ENCODE measurements at regions not wholly inside any gene's neighbourhood (a gene's known extent, or its start where the extent isn't known, plus 50 kb on each side); places are given as distances from the start of the nearest gene placed in this dataset.

DNA sequence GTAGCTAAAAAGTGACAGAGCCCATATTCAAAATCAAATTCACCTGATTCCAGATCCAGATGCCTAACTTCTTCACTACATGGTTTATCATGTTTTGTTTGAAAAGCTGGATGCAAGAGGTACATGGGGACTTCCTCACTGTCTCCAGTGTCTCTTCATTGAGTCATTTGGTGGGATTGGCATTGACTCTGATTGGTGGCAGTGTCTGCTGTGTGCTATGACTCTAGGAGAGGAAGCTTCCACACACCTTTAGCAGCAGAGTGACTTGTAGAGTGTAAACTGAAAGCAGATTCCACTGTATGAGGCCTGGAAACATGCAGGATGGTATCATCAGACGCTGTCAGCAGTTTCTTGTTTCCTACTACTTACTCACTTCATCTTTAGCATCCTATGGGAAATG is 250.9 kb upstream of the SEMA6A start:
- Histone ChIP-seq H3K4me3 (ENCODE audit: low read length in 2 of 2) (no peak overlapping the region), H3K9me3 (ENCODE audit: control insufficient read depth in 2 of 2, insufficient read depth in 1 of 2, low read length in 1 of 2) (no peaks in the 10 kb centered on the region), H3K36me3 (ENCODE audit: control insufficient read depth in 2 of 2, insufficient read depth in 2 of 2, low read length in 1 of 2) (no peaks in the 10 kb centered on the region), H3K27me3 (ENCODE audit: control insufficient read depth in 2 of 2, insufficient read depth in 1 of 2, low read length in 1 of 2) (no peaks in the 10 kb centered on the region), H3K4me1 (ENCODE audit: control insufficient read depth in 2 of 2, insufficient read depth in 2 of 2, low read length in 2 of 2) (no peaks in the 10 kb centered on the region), H3K27ac (ENCODE audit: low read depth in 1 of 2, low read length in 1 of 2) (no peak overlapping the region)
- no peak for DNase-seq (ENCODE audit: low read depth in 6 of 9, low spot score in 9 of 9)
- WGBS = 83% methylated on average over 1 of the region's 1 CpG

DNA sequence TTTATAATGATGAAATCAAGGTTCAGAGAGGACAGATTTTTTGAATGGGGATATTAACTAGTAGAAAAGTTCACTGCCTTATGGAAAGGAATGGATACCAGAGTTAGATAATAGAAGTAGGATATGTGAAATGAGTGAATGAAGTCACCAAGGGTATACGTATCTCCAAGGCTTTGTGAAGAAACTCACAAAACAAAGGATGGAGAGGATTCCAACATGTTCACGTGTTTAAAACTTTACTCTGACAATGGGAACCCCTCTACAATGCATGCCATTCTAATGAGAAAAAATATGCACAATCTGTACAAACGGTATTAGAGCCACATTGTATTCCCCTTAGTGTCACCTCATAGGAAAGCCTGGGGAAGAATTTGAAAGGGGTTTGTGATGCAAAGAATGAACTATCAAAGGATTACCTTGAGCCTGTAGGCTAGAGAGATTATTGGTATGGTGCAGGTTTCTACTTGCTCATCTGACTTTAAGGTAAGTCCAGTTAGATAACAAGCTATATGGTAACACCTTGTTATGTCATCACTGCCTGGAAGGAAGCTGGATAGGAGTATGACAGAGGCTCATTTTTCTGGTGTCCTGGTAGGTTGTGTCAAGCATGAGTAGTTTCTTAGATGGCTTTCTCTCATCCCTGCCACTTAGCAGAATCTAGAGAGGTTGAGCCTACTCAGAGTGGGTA is 250.3 kb upstream of the SEMA6A start:
- no peaks in the 10 kb centered on the region for H3K9me3 ChIP-seq (ENCODE audit: control insufficient read depth in 2 of 2, insufficient read depth in 1 of 2, low read length in 1 of 2)
- H3K4me1 ChIP-seq (ENCODE audit: control insufficient read depth in 2 of 2, insufficient read depth in 2 of 2, low read length in 2 of 2) = no peaks in the 10 kb centered on the region
- H3K27me3 ChIP-seq (ENCODE audit: control insufficient read depth in 2 of 2, insufficient read depth in 1 of 2, low read length in 1 of 2) = no peaks in the 10 kb centered on the region
- H3K4me3 ChIP-seq (ENCODE audit: low read length in 2 of 2) = no peak overlapping the region
- no peaks in the 10 kb centered on the region for H3K36me3 ChIP-seq (ENCODE audit: control insufficient read depth in 2 of 2, insufficient read depth in 2 of 2, low read length in 1 of 2)
- no peak for DNase-seq (ENCODE audit: low read depth in 6 of 9, low spot score in 9 of 9)
- 77% methylated on average over 3 of the region's 3 CpGs for WGBS
- H3K27ac ChIP-seq (ENCODE audit: low read depth in 1 of 2, low read length in 1 of 2) = no peak overlapping the region

DNA sequence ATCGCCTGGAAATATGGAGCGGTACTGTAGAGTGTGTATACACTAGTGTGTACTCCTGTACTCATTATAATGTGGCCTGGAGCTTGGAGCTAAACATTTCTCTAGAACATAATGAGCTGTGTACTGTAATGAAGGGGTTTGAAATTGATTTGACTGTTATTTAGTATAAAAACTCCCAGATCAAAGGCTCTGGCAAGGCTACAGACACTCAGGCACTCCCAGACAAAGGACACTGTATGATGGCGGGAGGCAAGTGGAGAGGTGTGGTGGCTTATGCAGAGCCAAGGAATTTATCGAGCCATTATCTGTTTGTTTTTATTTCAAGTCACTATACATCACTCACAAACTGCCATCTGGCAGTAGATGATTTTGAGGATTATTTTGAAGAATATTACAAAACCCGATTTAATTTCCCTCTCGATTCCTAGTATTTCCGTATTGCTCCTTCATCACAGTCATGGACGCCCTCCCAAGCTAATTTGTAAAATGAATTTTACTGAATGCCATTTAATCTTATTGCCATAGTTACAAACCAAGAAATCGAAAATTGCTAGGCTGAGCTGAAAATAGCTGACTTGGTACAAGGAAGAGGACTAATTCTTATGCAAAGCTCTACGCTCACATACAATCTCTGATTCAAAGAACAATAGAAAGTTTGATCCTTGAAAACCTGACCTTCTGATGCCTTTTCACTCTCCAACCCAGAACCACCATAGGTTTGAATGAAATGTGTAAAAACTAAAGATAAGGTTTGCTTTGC is 240.2 kb upstream of the SEMA6A start:
- H3K36me3 ChIP-seq (ENCODE audit: control insufficient read depth in 2 of 2, insufficient read depth in 2 of 2, low read length in 1 of 2) = no peaks in the 10 kb centered on the region
- no peaks in the 10 kb centered on the region for H3K9me3 ChIP-seq (ENCODE audit: control insufficient read depth in 2 of 2, insufficient read depth in 1 of 2, low read length in 1 of 2)
- 96% methylated on average over 10 of the region's 10 CpGs for WGBS
- H3K27me3 ChIP-seq (ENCODE audit: control insufficient read depth in 2 of 2, insufficient read depth in 1 of 2, low read length in 1 of 2) = no peaks in the 10 kb centered on the region
- no peaks in the 10 kb centered on the region for H3K4me1 ChIP-seq (ENCODE audit: control insufficient read depth in 2 of 2, insufficient read depth in 2 of 2, low read length in 2 of 2)
- H3K4me3 ChIP-seq (ENCODE audit: low read length in 2 of 2) = no peak overlapping the region
- no peak for DNase-seq (ENCODE audit: low read depth in 6 of 9, low spot score in 9 of 9)
- H3K27ac ChIP-seq (ENCODE audit: low read depth in 1 of 2, low read length in 1 of 2) = no peak overlapping the region

DNA sequence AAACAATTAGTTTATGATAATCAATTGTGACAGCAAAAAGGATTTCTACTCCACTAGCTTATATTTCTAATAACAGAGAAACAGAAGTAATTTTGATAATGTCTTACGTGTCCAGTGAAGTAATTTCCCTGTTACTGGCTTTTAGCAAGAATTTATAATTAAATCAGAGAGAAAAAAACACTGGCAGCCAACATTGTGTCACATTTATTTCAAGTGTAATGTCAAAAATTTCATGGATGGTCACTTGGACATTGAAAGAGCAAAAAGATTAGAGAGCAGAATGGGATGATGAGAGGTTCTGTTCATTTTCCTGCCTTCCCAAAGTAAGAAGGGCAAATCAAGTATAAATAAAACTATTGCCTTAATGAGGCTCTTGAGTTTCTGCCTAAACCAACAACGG is 239.3 kb upstream of the SEMA6A start:
- H3K27ac ChIP-seq (ENCODE audit: low read depth in 1 of 2, low read length in 1 of 2) = no peak overlapping the region

DNA sequence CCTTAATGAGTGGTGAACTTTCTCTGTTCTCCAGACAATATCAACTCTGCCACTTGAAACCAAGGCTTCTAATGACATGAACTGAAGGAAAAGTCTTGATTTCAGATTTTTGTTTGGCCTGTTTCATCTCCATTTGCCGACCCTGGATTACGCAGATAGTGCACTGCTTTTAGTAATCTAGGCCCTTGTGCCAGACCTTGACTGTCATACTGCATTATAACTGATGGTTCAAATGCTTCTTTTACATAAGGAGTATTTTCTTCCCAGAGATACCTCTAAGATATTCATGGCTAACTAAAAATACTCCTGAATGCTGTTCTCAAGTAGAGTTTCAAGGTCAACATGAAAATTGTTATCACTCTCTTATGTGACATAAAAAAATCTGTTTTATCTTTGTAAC is 238.7 kb upstream of the SEMA6A start:
- Histone ChIP-seq H3K27me3 (ENCODE audit: control insufficient read depth in 2 of 2, insufficient read depth in 1 of 2, low read length in 1 of 2) (no peaks in the 10 kb centered on the region), H3K9me3 (ENCODE audit: control insufficient read depth in 2 of 2, insufficient read depth in 1 of 2, low read length in 1 of 2) (no peaks in the 10 kb centered on the region), H3K4me3 (ENCODE audit: low read length in 2 of 2) (no peak overlapping the region), H3K4me1 (ENCODE audit: control insufficient read depth in 2 of 2, insufficient read depth in 2 of 2, low read length in 2 of 2) (no peaks in the 10 kb centered on the region), H3K27ac (ENCODE audit: low read depth in 1 of 2, low read length in 1 of 2) (no peak overlapping the region), H3K36me3 (ENCODE audit: control insufficient read depth in 2 of 2, insufficient read depth in 2 of 2, low read length in 1 of 2) (no peaks in the 10 kb centered on the region)
- DNase-seq (ENCODE audit: low read depth in 6 of 9, low spot score in 9 of 9) = no peak
- 94% methylated on average over 2 of the region's 2 CpGs for WGBS

More for the DNA sequence above, 239.3 kb upstream of the SEMA6A start:
- H3K4me3 ChIP-seq (ENCODE audit: low read length in 2 of 2) = no peak overlapping the region
- DNase-seq (ENCODE audit: low read depth in 6 of 9, low spot score in 9 of 9) = no peak
- H3K4me1 ChIP-seq (ENCODE audit: control insufficient read depth in 2 of 2, insufficient read depth in 2 of 2, low read length in 2 of 2) = no peaks in the 10 kb centered on the region
- 74% methylated on average over 2 of the region's 2 CpGs for WGBS
- H3K9me3 ChIP-seq (ENCODE audit: control insufficient read depth in 2 of 2, insufficient read depth in 1 of 2, low read length in 1 of 2) = no peaks in the 10 kb centered on the region
- no peaks in the 10 kb centered on the region for H3K36me3 ChIP-seq (ENCODE audit: control insufficient read depth in 2 of 2, insufficient read depth in 2 of 2, low read length in 1 of 2)
- no peaks in the 10 kb centered on the region for H3K27me3 ChIP-seq (ENCODE audit: control insufficient read depth in 2 of 2, insufficient read depth in 1 of 2, low read length in 1 of 2)

DNA sequence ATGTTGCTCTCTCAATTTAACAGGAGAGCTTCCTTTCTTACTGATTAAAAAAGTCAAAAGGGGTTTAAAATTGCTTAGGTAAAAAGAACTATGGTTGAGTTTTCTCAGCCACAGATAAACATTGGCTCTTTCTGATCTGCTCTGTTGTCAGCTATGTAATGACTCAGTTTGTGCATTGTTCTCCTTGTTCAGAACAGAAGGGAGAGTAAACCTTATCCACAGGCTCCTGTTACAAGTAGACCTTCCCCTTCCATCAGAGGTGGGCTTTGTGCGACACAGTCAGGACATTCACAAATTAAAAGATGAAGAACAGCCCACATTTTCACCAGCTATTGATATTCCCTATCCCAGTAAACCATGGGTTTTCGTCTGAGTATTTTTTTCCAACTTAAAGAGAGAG is 236.3 kb upstream of the SEMA6A start:
- no peak overlapping the region for H3K27ac ChIP-seq (ENCODE audit: low read depth in 1 of 2, low read length in 1 of 2)
- WGBS = 91% methylated on average over 2 of the region's 2 CpGs
- H3K4me1 ChIP-seq (ENCODE audit: control insufficient read depth in 2 of 2, insufficient read depth in 2 of 2, low read length in 2 of 2) = no peaks in the 10 kb centered on the region
- H3K4me3 ChIP-seq (ENCODE audit: low read length in 2 of 2) = no peak overlapping the region
- no peaks in the 10 kb centered on the region for H3K27me3 ChIP-seq (ENCODE audit: control insufficient read depth in 2 of 2, insufficient read depth in 1 of 2, low read length in 1 of 2)
- no peaks in the 10 kb centered on the region for H3K9me3 ChIP-seq (ENCODE audit: control insufficient read depth in 2 of 2, insufficient read depth in 1 of 2, low read length in 1 of 2)
- DNase-seq (ENCODE audit: low read depth in 6 of 9, low spot score in 9 of 9) = no peak
- H3K36me3 ChIP-seq (ENCODE audit: control insufficient read depth in 2 of 2, insufficient read depth in 2 of 2, low read length in 1 of 2) = no peaks in the 10 kb centered on the region

DNA sequence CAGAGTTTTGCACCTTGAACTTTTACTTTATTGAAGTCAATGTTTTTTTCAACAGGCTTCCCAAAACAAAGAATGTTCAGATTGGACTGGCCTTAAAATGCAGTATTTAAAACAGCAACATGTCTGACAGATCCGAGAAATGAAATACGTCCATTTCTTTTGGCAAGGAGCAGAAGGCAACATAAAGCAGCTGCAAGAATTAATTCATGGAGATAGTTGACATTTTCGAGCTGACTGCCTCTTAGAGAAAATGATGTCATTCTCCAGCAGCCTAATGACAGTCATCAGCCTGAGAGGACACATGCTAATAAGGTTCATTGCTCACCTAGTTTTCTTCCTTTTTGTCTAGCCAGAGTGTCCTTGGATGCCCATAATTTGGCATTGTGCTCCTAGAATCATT is 232.2 kb upstream of the SEMA6A start:
- Histone ChIP-seq H3K4me1 (ENCODE audit: control insufficient read depth in 2 of 2, insufficient read depth in 2 of 2, low read length in 2 of 2) (no peaks in the 10 kb centered on the region), H3K27me3 (ENCODE audit: control insufficient read depth in 2 of 2, insufficient read depth in 1 of 2, low read length in 1 of 2) (no peaks in the 10 kb centered on the region), H3K4me3 (ENCODE audit: low read length in 2 of 2) (no peak overlapping the region), H3K27ac (ENCODE audit: low read depth in 1 of 2, low read length in 1 of 2) (no peak overlapping the region), H3K36me3 (ENCODE audit: control insufficient read depth in 2 of 2, insufficient read depth in 2 of 2, low read length in 1 of 2) (no peaks in the 10 kb centered on the region), H3K9me3 (ENCODE audit: control insufficient read depth in 2 of 2, insufficient read depth in 1 of 2, low read length in 1 of 2) (no peaks in the 10 kb centered on the region)
- WGBS = 87% methylated on average over 3 of the region's 3 CpGs
- no peak for DNase-seq (ENCODE audit: low read depth in 6 of 9, low spot score in 9 of 9)

DNA sequence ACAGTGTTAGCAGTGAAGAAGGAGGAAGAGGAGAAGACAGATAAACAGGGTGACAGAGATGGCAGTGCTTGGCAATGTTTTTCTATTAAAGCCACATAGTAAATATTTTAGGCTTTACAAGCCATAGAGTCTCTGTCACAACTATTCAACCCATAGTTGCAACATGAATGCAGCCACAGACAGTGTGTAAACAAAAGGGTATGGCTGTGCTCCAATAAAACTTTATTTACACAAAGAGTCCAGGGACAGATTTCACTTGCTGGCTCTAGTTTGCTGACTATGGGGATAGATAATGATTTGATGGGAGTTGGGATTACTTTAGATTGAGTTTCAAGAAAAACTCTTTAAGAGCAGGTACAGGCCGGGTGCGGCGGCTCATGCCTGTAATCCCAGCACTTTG is 224.8 kb upstream of the SEMA6A start:
- H3K36me3 ChIP-seq (ENCODE audit: control insufficient read depth in 2 of 2, insufficient read depth in 2 of 2, low read length in 1 of 2) = no peaks in the 10 kb centered on the region
- H3K27me3 ChIP-seq (ENCODE audit: control insufficient read depth in 2 of 2, insufficient read depth in 1 of 2, low read length in 1 of 2) = no peaks in the 10 kb centered on the region
- no peaks in the 10 kb centered on the region for H3K9me3 ChIP-seq (ENCODE audit: control insufficient read depth in 2 of 2, insufficient read depth in 1 of 2, low read length in 1 of 2)
- H3K27ac ChIP-seq (ENCODE audit: low read depth in 1 of 2, low read length in 1 of 2) = no peak overlapping the region
- H3K4me1 ChIP-seq (ENCODE audit: control insufficient read depth in 2 of 2, insufficient read depth in 2 of 2, low read length in 2 of 2) = no peaks in the 10 kb centered on the region
- DNase-seq (ENCODE audit: low read depth in 6 of 9, low spot score in 9 of 9) = no peak
- H3K4me3 ChIP-seq (ENCODE audit: low read length in 2 of 2) = no peak overlapping the region
- WGBS = 98% methylated on average over 3 of the region's 3 CpGs

DNA sequence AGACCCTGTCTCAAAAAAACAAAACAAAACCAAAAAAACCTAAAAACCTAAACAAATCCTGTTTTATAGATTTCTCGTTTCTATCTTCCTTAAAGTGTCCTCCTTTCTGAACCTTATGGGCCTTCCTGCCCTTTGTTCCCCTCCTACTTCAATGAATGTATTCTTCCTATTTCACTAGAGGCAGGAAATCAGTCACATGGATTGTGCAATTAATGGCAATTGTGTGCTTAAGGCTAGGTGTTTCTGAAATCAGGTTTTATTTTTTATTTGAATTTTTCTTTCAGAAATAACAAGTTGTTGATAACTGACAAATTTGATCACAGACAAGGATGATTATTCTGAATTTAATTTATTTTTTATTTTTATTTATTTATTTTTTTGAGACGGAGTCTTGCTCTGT is 220.6 kb upstream of the SEMA6A start:
- 95% methylated on average over 2 of the region's 2 CpGs for WGBS
- Histone ChIP-seq H3K4me1 (ENCODE audit: control insufficient read depth in 2 of 2, insufficient read depth in 2 of 2, low read length in 2 of 2) (no peaks in the 10 kb centered on the region), H3K9me3 (ENCODE audit: control insufficient read depth in 2 of 2, insufficient read depth in 1 of 2, low read length in 1 of 2) (no peaks in the 10 kb centered on the region), H3K27ac (ENCODE audit: low read depth in 1 of 2, low read length in 1 of 2) (no peak overlapping the region), H3K36me3 (ENCODE audit: control insufficient read depth in 2 of 2, insufficient read depth in 2 of 2, low read length in 1 of 2) (no peaks in the 10 kb centered on the region), H3K4me3 (ENCODE audit: low read length in 2 of 2) (no peak overlapping the region), H3K27me3 (ENCODE audit: control insufficient read depth in 2 of 2, insufficient read depth in 1 of 2, low read length in 1 of 2) (no peaks in the 10 kb centered on the region)
- no peak for DNase-seq (ENCODE audit: low read depth in 6 of 9, low spot score in 9 of 9)

All from thymus (tissue), 11 donors.